ENCODE measurements at regions not wholly inside any gene's neighbourhood (a gene's known extent, or its start where the extent isn't known, plus 50 kb on each side); places are given as distances from the start of the nearest gene placed in this dataset.

GRCh38 chr7:13016036-13016581, 328.7 kb downstream of the ARL4A start:
- Mint-ChIP-seq H3K4me3 (ENCODE audit: low read depth, unreplicated experiment) (no peak overlapping the region), H3K27me3 (ENCODE audit: unreplicated experiment) (no peaks in the 10 kb centered on the region), H3K9me3 (ENCODE audit: low read depth, unreplicated experiment) (peaks cover 2% of the 10 kb centered on the region), H3K27ac (ENCODE audit: unreplicated experiment) (peak overlapping the region; percentile 37), H3K4me1 (ENCODE audit: low read depth, unreplicated experiment) (peaks cover 26% of the 10 kb centered on the region), H3K36me3 (ENCODE audit: insufficient read depth, unreplicated experiment) (no peaks in the 10 kb centered on the region)
- DNase-seq = no peak
- CTCF ChIA-PET = no interaction called here
- no TSS peak for BruUV-seq (replicated peaks)
- TF ChIP-seq CTCF (IDR thresholded peaks at IDR 0.05; ENCODE audit: unreplicated experiment) = no peak
- intact Hi-C loops (cut with micrococcal nuclease; ENCODE audit: unreplicated experiment) = loop anchor here (5.0 kb wide), 1 partner anchor 329 kb away; the partner anchor contains the start of gene ARL4A

- Mint-ChIP-seq H3K27ac (ENCODE audit: unreplicated experiment) (peak overlapping the region; percentile 33), H3K9me3 (ENCODE audit: low read depth, unreplicated experiment) (no peaks in the 10 kb centered on the region)
These were observed 329.3 kb downstream of the ARL4A start for GRCh38 chr7:13016592-13017332.

GRCh38 chr7:13017333-13017857, 330.0 kb downstream of the ARL4A start:
- Mint-ChIP-seq H3K4me1 (ENCODE audit: low read depth, unreplicated experiment) (peaks cover 26% of the 10 kb centered on the region), H3K9me3 (ENCODE audit: low read depth, unreplicated experiment) (no peaks in the 10 kb centered on the region), H3K27me3 (ENCODE audit: unreplicated experiment) (no peaks in the 10 kb centered on the region), H3K27ac (ENCODE audit: unreplicated experiment) (peak overlapping the region; percentile 33), H3K36me3 (ENCODE audit: insufficient read depth, unreplicated experiment) (no peaks in the 10 kb centered on the region), H3K4me3 (ENCODE audit: low read depth, unreplicated experiment) (peak overlapping the region; percentile 35)
- TF ChIP-seq CTCF (IDR thresholded peaks at IDR 0.05; ENCODE audit: unreplicated experiment) = no peak
- no peak for DNase-seq
- BruUV-seq (replicated peaks) = no TSS peak
- CTCF ChIA-PET = interaction anchor here (0.6 to 2.0 kb wide), 3 partner anchors 100 to 331 kb away, joined by 3 to 10 read pairs (median 5); partner anchors contain the start of gene ARL4A
- intact Hi-C loops (cut with micrococcal nuclease; ENCODE audit: unreplicated experiment) = loop anchor here (5.0 kb wide), 1 partner anchor 330 kb away; the partner anchor contains the start of gene ARL4A

More at GRCh38 chr7:13016592-13017332, 329.3 kb downstream of the ARL4A start:
- no peak for DNase-seq
- Mint-ChIP-seq H3K4me3 (ENCODE audit: low read depth, unreplicated experiment) (peak overlapping the region; percentile 35), H3K36me3 (ENCODE audit: insufficient read depth, unreplicated experiment) (no peaks in the 10 kb centered on the region), H3K27me3 (ENCODE audit: unreplicated experiment) (no peaks in the 10 kb centered on the region), H3K4me1 (ENCODE audit: low read depth, unreplicated experiment) (peaks cover 26% of the 10 kb centered on the region)
- no peak for TF ChIP-seq CTCF (IDR thresholded peaks at IDR 0.05; ENCODE audit: unreplicated experiment)
- intact Hi-C loops (cut with micrococcal nuclease; ENCODE audit: unreplicated experiment) = loop anchor here (5.0 kb wide), 1 partner anchor 329 kb away; the partner anchor contains the start of gene ARL4A
- BruUV-seq (replicated peaks) = no TSS peak
- CTCF ChIA-PET = interaction anchor here (2.0 kb wide), 1 partner anchor 330 kb away, joined by 10 read pairs; the partner anchor contains the start of gene ARL4A

GRCh38 chr7:13017881-13018280, 330.4 kb downstream of the ARL4A start:
- TF ChIP-seq CTCF (IDR thresholded peaks at IDR 0.05; ENCODE audit: unreplicated experiment) = no peak
- no peaks in the 10 kb centered on the region for H3K36me3 Mint-ChIP-seq (ENCODE audit: insufficient read depth, unreplicated experiment)
- H3K9me3 Mint-ChIP-seq (ENCODE audit: low read depth, unreplicated experiment) = no peaks in the 10 kb centered on the region
- H3K4me3 Mint-ChIP-seq (ENCODE audit: low read depth, unreplicated experiment) = peak overlapping the region; percentile 35
- no peaks in the 10 kb centered on the region for H3K27me3 Mint-ChIP-seq (ENCODE audit: unreplicated experiment)
- CTCF ChIA-PET = interaction anchor here (0.6 to 2.0 kb wide), 3 partner anchors 100 to 331 kb away, joined by 3 to 10 read pairs (median 5); partner anchors contain the start of gene ARL4A
- H3K4me1 Mint-ChIP-seq (ENCODE audit: low read depth, unreplicated experiment) = peaks cover 26% of the 10 kb centered on the region
- BruUV-seq (replicated peaks) = no TSS peak
- peak overlapping the region; percentile 33 for H3K27ac Mint-ChIP-seq (ENCODE audit: unreplicated experiment)
- intact Hi-C loops (cut with micrococcal nuclease; ENCODE audit: unreplicated experiment) = loop anchor here (5.0 kb wide), 1 partner anchor 331 kb away; the partner anchor contains the start of gene ARL4A
- no peak for DNase-seq
